H1 (cell line): ENCODE measurements at regions not wholly inside any gene's neighbourhood (a gene's known extent, or its start where the extent isn't known, plus 50 kb on each side); places are given as distances from the start of the nearest gene placed in this dataset.

ENCODE experiments used
- ASH2L ChIP-seq: fragments of 200-600, 300-600 bp; sonication (generic); IDR thresholded peaks from one replicate; pipeline ENCODE4 v1.7.1; 2017; ENCODE audit warnings: low read length
- CBX5 ChIP-seq: fragments of 300-800, 300-1000 bp; sonication (generic); IDR thresholded peaks from 2 replicates; pipeline ENCODE4 v1.7.1; 2016; ENCODE audit warnings: antibody characterized with exemption, low read length, low read depth
- EZH2 ChIP-seq: fragments of 200-600 bp; sonication (generic); IDR thresholded peaks from 2 replicates; pipeline ENCODE4 v1.7.1; 2012; ENCODE audit warnings: low read depth, mild to moderate bottlenecking, moderate library complexity, low read length, inconsistent platforms; ENCODE audit not compliant: severe bottlenecking
- FOSL1 ChIP-seq: IDR thresholded peaks from 2 replicates; pipeline ENCODE4 v1.6.1; 2011; ENCODE audit warnings: mild to moderate bottlenecking, low read depth, low read length, moderate library complexity; ENCODE audit not compliant: insufficient read depth
- KDM1A ChIP-seq: fragments of 200-600, 300-600 bp; sonication (generic); IDR thresholded peaks from 2 replicates; pipeline ENCODE4 v1.7.1; 2016; ENCODE audit warnings: mild to moderate bottlenecking, low read length, borderline replicate concordance
- POLR2A ChIP-seq, 2 experiments: IDR thresholded peaks; 1 replicate in 1 of 2; 2 replicates in 1 of 2; pipeline ENCODE4 v1.6.1; 2011; ENCODE audit warnings: low read depth in 2 of 2, low read length in 2 of 2, mild to moderate bottlenecking in 2 of 2; ENCODE audit errors: control extremely low read depth in 1 of 2
- POLR2AphosphoS5 ChIP-seq: IDR thresholded peaks from 2 replicates; pipeline ENCODE4 v1.6.1; 2011; ENCODE audit warnings: low read depth, low read length
- TAF1 ChIP-seq: IDR thresholded peaks from 2 replicates; pipeline ENCODE4 v1.6.1; 2011; ENCODE audit warnings: mild to moderate bottlenecking, low read depth, low read length
- TF ChIP-seq, protein P1 (sequence below), 3 experiments: IDR thresholded peaks; 1 replicate in 2 of 3; 2 replicates in 1 of 3; pipeline versions ENCODE4 v1.5.1 to v1.6.1; 2011; ENCODE audit warnings: low read length in 3 of 3, mild to moderate bottlenecking in 3 of 3, inconsistent platforms in 2 of 3, low read depth in 1 of 3, moderate library complexity in 1 of 3; ENCODE audit not compliant: insufficient read depth in 1 of 3; ENCODE audit errors: control extremely low read depth in 1 of 3
- TF ChIP-seq, protein P2 (sequence below): IDR thresholded peaks from 2 replicates; pipeline ENCODE4 v1.6.1; 2012; ENCODE audit warnings: inconsistent platforms
- TF ChIP-seq, protein P3 (sequence below): IDR thresholded peaks from 2 replicates; pipeline ENCODE4 v1.6.1; 2012; ENCODE audit warnings: inconsistent platforms

GRCh38 chr20:10167594-10167993, 51.0 kb upstream of the SNAP25 start:
- TF ChIP-seq KDM1A (no peak), ASH2L (no peak), CBX5 (no peak), EZH2 (no peak), FOSL1 (no peak), POLR2A (IDR thresholded peaks at IDR 0.05; ENCODE audit: control extremely low read depth in 1 of 2, low read depth in 2 of 2, low read length in 2 of 2) (no peak), POLR2AphosphoS5 (no peak), TAF1 (no peak)
- TF ChIP-seq, protein P1, sequence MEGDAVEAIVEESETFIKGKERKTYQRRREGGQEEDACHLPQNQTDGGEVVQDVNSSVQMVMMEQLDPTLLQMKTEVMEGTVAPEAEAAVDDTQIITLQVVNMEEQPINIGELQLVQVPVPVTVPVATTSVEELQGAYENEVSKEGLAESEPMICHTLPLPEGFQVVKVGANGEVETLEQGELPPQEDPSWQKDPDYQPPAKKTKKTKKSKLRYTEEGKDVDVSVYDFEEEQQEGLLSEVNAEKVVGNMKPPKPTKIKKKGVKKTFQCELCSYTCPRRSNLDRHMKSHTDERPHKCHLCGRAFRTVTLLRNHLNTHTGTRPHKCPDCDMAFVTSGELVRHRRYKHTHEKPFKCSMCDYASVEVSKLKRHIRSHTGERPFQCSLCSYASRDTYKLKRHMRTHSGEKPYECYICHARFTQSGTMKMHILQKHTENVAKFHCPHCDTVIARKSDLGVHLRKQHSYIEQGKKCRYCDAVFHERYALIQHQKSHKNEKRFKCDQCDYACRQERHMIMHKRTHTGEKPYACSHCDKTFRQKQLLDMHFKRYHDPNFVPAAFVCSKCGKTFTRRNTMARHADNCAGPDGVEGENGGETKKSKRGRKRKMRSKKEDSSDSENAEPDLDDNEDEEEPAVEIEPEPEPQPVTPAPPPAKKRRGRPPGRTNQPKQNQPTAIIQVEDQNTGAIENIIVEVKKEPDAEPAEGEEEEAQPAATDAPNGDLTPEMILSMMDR (IDR thresholded peaks at IDR 0.05; ENCODE audit: control extremely low read depth in 1 of 3, insufficient read depth in 1 of 3, low read depth in 1 of 3, low read length in 3 of 3): no peak
- TF ChIP-seq, protein P2, sequence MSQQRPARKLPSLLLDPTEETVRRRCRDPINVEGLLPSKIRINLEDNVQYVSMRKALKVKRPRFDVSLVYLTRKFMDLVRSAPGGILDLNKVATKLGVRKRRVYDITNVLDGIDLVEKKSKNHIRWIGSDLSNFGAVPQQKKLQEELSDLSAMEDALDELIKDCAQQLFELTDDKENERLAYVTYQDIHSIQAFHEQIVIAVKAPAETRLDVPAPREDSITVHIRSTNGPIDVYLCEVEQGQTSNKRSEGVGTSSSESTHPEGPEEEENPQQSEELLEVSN: no peak
- TF ChIP-seq, protein P3, sequence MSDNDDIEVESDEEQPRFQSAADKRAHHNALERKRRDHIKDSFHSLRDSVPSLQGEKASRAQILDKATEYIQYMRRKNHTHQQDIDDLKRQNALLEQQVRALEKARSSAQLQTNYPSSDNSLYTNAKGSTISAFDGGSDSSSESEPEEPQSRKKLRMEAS: no peak
